C4-2B (cell line): ENCODE measurements at regions not wholly inside any gene's neighbourhood (a gene's known extent, or its start where the extent isn't known, plus 50 kb on each side); places are given as distances from the start of the nearest gene placed in this dataset.

Source experiments
- ZFX ChIP-seq: fragments of 450-650 bp; IDR thresholded peaks from 2 replicates; pipeline ENCODE4 v1.6.1; 2017
- TF ChIP-seq, protein P1 (sequence below): fragments of 450-650 bp; conservative IDR thresholded peaks from 2 replicates; pipeline ENCODE4 v1.5.1; 2017; ENCODE audit warnings: mild to moderate bottlenecking

DNA sequence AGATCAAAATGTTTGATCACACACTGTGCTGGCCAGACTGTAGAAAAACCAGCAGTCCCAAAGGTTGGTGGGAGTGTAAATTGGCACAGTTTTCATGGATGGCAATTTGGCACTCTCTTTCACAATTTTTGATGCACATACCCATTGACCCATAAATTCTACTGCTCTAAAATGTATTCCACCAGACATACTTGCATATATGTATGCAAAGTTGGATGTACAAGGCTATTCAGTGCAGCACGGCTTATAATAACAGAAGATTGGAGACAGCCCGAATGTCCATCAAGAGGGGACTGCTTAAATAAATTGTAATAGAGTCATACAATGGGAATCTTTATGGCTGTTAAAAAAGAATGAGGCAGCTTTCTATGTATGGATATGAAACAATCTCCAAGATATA, 101.7 kb upstream of the TOP1 start:
- TF ChIP-seq, protein P1, sequence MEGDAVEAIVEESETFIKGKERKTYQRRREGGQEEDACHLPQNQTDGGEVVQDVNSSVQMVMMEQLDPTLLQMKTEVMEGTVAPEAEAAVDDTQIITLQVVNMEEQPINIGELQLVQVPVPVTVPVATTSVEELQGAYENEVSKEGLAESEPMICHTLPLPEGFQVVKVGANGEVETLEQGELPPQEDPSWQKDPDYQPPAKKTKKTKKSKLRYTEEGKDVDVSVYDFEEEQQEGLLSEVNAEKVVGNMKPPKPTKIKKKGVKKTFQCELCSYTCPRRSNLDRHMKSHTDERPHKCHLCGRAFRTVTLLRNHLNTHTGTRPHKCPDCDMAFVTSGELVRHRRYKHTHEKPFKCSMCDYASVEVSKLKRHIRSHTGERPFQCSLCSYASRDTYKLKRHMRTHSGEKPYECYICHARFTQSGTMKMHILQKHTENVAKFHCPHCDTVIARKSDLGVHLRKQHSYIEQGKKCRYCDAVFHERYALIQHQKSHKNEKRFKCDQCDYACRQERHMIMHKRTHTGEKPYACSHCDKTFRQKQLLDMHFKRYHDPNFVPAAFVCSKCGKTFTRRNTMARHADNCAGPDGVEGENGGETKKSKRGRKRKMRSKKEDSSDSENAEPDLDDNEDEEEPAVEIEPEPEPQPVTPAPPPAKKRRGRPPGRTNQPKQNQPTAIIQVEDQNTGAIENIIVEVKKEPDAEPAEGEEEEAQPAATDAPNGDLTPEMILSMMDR = no peak
- no peak for TF ChIP-seq ZFX
